OCI-LY7 (cell line): ENCODE measurements at regions not wholly inside any gene's neighbourhood (a gene's known extent, or its start where the extent isn't known, plus 50 kb on each side); places are given as distances from the start of the nearest gene placed in this dataset.

Source experiments
- BruUV-seq: library from RNA; stranded (reverse); fragments of 400-500 nt; replicated peaks from 2 replicates; lab custom pipeline; 2021; lab: Mats Ljungman, UMichigan
- CTCF ChIA-PET: fragments of 300-600 bp; sonication (Branson Sonifier 250); formaldehyde crosslinking; loops from one replicate; lab custom pipeline; 2022; ENCODE audit warnings: antibody characterized with exemption; ENCODE audit not compliant: unreplicated experiment; lab: Charles Lee
- POLR2A ChIA-PET: fragments of 300-600 bp; sonication (Branson Sonifier 250); formaldehyde crosslinking; loops from one replicate; lab custom pipeline; 2022; ENCODE audit warnings: antibody characterized with exemption; lab: Charles Lee
- DNase-seq: peaks from one replicate; pipeline ENCODE4 v3.0.0-alpha.2; 2015; ENCODE audit warnings: low spot score
- H2AFZ ChIP-seq: fragments of 200-600 bp; sonication (generic), shearing (Covaris generic); 2 replicates; pipeline ENCODE4 v1.6.1; 2014; ENCODE audit warnings: mild to moderate bottlenecking, antibody characterized with exemption, low read length, moderate library complexity
- H3K27ac ChIP-seq: fragments of 200-600 bp; sonication (generic); 2 replicates; pipeline ENCODE4 v1.5.1; 2014; ENCODE audit warnings: mixed run types, low read depth, mild to moderate bottlenecking, moderate library complexity, low read length, inconsistent platforms; ENCODE audit not compliant: poor library complexity, severe bottlenecking
- H3K36me3 ChIP-seq: fragments of 200-600 bp; sonication (generic); 2 replicates; pipeline ENCODE4 v1.6.1; 2014; ENCODE audit warnings: mild to moderate bottlenecking, antibody characterized with exemption, low read length, moderate library complexity, mixed read lengths; ENCODE audit not compliant: insufficient read depth
- H3K4me1 ChIP-seq: fragments of 200-600 bp; sonication (generic); 2 replicates; pipeline ENCODE4 v1.5.1; 2014; ENCODE audit warnings: mild to moderate bottlenecking, low read length; ENCODE audit not compliant: insufficient read depth, poor library complexity, severe bottlenecking
- H3K4me2 ChIP-seq: fragments of 200-600 bp; sonication (generic); 2 replicates; pipeline ENCODE4 v1.6.1; 2014; ENCODE audit warnings: mild to moderate bottlenecking, low read length
- H3K4me3 ChIP-seq: fragments of 200-600 bp; sonication (generic); 2 replicates; pipeline ENCODE4 v1.5.1; 2014; ENCODE audit warnings: mild to moderate bottlenecking, low read depth, low read length; ENCODE audit not compliant: poor library complexity, severe bottlenecking
- H3K79me2 ChIP-seq: fragments of 200-600 bp; sonication (generic); 2 replicates; pipeline ENCODE4 v1.6.1; 2016; ENCODE audit warnings: low read depth, mild to moderate bottlenecking, low read length, moderate library complexity, mixed read lengths; ENCODE audit not compliant: insufficient read depth
- H3K9me2 ChIP-seq: fragments of 200-600 bp; sonication (generic); 2 replicates; pipeline ENCODE4 v1.6.1; 2016; ENCODE audit warnings: mild to moderate bottlenecking, low read length, mixed read lengths; ENCODE audit not compliant: insufficient read depth
- H3K9me3 ChIP-seq: fragments of 200-600 bp; sonication (generic); 2 replicates; pipeline ENCODE4 v1.6.1; 2014; ENCODE audit warnings: mild to moderate bottlenecking, mixed run types, low read length, mixed read lengths
- H4K20me1 ChIP-seq: fragments of 200-600 bp; sonication (generic); 2 replicates; pipeline ENCODE4 v1.6.1; 2014; ENCODE audit warnings: mild to moderate bottlenecking, antibody characterized with exemption, low read length, moderate library complexity, mixed read lengths; ENCODE audit not compliant: insufficient read depth
- EZH2phosphoT487 ChIP-seq: fragments of 200-600 bp; sonication (generic); IDR thresholded peaks from 2 replicates; pipeline ENCODE4 v1.6.1; 2018; ENCODE audit warnings: low read depth, borderline replicate concordance, mild to moderate bottlenecking, mixed run types, antibody characterized with exemption, low read length, moderate library complexity, mixed read lengths
- intact Hi-C: fragments of 100-400 bp; cut with micrococcal nuclease; formaldehyde crosslinking; loops from one replicate; pipeline ENCODE4 v1.10.0; 2022; ENCODE audit not compliant: unreplicated experiment
- TF ChIP-seq, protein P1 (sequence below): fragments of 200-600 bp; sonication (generic); conservative IDR thresholded peaks from 2 replicates; pipeline ENCODE4 v1.5.1; 2014; ENCODE audit warnings: mild to moderate bottlenecking, antibody characterized with exemption, low read length, moderate library complexity, mixed read lengths

DNA sequence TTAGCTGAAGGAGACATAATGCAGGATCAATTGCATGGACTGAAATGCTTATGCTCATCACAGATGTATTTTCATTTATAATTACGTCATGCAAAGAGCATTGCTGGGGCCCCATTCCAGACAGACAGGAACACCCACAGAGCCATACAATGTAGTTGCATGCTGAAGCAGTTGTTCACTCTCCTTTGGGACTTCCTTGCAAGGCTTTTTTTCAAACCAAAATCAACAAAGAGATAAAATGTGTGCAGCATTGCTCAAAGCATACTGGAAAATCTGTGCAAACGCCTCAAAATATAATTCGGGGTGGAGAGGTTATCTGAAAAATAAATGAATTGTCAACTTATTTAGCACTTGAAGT is 463.2 kb downstream of the CDH2 start:
- H3K27ac ChIP-seq = no peak overlapping the region
- ChIA-PET POLR2A (no interaction called here), CTCF (no interaction called here)
- H3K4me2 ChIP-seq = no peak overlapping the region
- no peaks in the 10 kb centered on the region for H3K79me2 ChIP-seq
- no peak overlapping the region for H2AFZ ChIP-seq
- no peak overlapping the region for H3K4me3 ChIP-seq
- TF ChIP-seq EZH2phosphoT487 = no peak
- TF ChIP-seq, protein P1, sequence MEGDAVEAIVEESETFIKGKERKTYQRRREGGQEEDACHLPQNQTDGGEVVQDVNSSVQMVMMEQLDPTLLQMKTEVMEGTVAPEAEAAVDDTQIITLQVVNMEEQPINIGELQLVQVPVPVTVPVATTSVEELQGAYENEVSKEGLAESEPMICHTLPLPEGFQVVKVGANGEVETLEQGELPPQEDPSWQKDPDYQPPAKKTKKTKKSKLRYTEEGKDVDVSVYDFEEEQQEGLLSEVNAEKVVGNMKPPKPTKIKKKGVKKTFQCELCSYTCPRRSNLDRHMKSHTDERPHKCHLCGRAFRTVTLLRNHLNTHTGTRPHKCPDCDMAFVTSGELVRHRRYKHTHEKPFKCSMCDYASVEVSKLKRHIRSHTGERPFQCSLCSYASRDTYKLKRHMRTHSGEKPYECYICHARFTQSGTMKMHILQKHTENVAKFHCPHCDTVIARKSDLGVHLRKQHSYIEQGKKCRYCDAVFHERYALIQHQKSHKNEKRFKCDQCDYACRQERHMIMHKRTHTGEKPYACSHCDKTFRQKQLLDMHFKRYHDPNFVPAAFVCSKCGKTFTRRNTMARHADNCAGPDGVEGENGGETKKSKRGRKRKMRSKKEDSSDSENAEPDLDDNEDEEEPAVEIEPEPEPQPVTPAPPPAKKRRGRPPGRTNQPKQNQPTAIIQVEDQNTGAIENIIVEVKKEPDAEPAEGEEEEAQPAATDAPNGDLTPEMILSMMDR = no peak
- no TSS peak for BruUV-seq
- H3K9me2 ChIP-seq = no peaks in the 10 kb centered on the region
- H3K9me3 ChIP-seq = 0 out of 2 replicates have a peak, but pooled peaks cover 3% of the 10 kb centered on the region
- no peaks in the 10 kb centered on the region for H3K36me3 ChIP-seq
- DNase-seq = no peak
- intact Hi-C loops = no loop called here
- peaks cover 27% of the 10 kb centered on the region for H3K4me1 ChIP-seq
- no peaks in the 10 kb centered on the region for H4K20me1 ChIP-seq

DNA sequence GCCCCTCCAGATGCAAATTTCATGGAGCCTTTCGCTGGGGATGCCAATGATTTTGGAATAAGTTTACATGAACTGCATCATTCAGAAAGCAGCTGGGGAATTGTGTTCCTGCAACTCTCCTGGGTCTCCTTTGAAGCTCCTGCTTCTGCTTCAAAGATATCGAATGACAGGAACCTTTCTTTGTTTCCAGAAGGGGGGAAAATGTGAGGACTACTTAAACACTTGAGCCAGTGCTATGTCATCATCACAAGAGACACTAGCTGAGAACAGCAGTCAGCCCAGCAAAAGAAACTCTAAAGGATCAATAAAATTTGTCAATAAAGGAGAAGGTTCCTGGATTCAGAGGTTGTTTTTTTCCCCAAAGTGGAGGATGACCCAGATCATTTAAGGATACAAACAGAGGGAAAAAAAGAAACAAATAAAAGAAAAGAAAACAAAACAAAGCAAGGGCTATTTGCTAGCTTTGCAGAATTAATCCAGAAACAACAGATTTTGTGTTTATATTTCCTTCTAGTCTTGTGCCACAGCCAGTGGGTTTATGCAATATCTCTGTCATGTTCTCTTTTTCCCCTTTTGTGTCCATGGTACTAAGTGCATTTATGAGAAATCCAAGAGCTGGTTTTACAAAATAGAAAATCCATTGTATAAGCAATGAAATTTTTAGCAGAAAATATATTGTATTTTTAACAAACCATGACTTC is 463.7 kb downstream of the CDH2 start:
- no TSS peak for BruUV-seq
- H3K4me1 ChIP-seq = peaks cover 27% of the 10 kb centered on the region

DNA sequence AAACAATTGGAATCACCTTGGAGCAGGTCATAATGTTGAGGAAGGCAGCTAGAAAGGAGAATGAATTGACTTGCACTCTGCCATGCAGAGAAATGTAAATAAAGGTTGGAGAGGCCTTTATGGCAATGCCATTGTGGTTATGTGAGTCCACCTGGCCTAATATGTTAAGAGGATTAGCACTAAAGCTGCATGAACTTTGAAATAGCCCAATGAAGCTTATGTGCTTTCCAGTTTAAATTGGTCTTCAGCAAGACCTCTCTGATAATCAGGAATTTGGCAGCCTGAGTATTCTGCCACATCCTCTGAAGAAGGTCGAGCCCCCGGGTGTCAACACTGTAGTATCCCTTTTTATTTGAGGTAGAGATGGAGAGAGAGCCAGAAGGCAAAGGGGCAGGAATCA is 464.9 kb downstream of the CDH2 start:
- H3K79me2 ChIP-seq = no peaks in the 10 kb centered on the region
- H3K9me2 ChIP-seq = no peaks in the 10 kb centered on the region
- no peak overlapping the region for H3K4me3 ChIP-seq
- CTCF ChIA-PET = no interaction called here
- BruUV-seq = no TSS peak
- no peak overlapping the region for H2AFZ ChIP-seq
- 0 out of 2 replicates have a peak, but pooled peaks cover 3% of the 10 kb centered on the region for H3K9me3 ChIP-seq
- intact Hi-C loops = no loop called here
- H3K4me2 ChIP-seq = no peak overlapping the region
- DNase-seq = no peak
- POLR2A ChIA-PET = interaction anchor here (1.3 kb wide), 1 partner anchor 68 kb away, joined by 3 read pairs; no protein-coding TSS in a partner anchor
- H3K4me1 ChIP-seq = peaks cover 27% of the 10 kb centered on the region
- H3K27ac ChIP-seq = no peak overlapping the region
- H4K20me1 ChIP-seq = no peaks in the 10 kb centered on the region
- TF ChIP-seq, protein P1 = no peak
- no peak for TF ChIP-seq EZH2phosphoT487
- no peaks in the 10 kb centered on the region for H3K36me3 ChIP-seq

More for the DNA sequence above, 463.7 kb downstream of the CDH2 start:
- Histone ChIP-seq H3K36me3 (no peaks in the 10 kb centered on the region), H3K9me2 (no peaks in the 10 kb centered on the region), H3K9me3 (0 out of 2 replicates have a peak, but pooled peaks cover 3% of the 10 kb centered on the region), H4K20me1 (no peaks in the 10 kb centered on the region), H2AFZ (no peak overlapping the region), H3K27ac (no peak overlapping the region), H3K4me2 (no peak overlapping the region), H3K79me2 (no peaks in the 10 kb centered on the region), H3K4me3 (no peak overlapping the region)
- ChIA-PET CTCF (no interaction called here), POLR2A (interaction anchor here (1.3 kb wide), 1 partner anchor 67 kb away, joined by 3 read pairs; no protein-coding TSS in a partner anchor)
- intact Hi-C loops = no loop called here
- DNase-seq = no peak
- TF ChIP-seq, protein P1 = no peak
